ENCODE measurements at regions not wholly inside any gene's neighbourhood (a gene's known extent, or its start where the extent isn't known, plus 50 kb on each side); places are given as distances from the start of the nearest gene placed in this dataset.

DNA sequence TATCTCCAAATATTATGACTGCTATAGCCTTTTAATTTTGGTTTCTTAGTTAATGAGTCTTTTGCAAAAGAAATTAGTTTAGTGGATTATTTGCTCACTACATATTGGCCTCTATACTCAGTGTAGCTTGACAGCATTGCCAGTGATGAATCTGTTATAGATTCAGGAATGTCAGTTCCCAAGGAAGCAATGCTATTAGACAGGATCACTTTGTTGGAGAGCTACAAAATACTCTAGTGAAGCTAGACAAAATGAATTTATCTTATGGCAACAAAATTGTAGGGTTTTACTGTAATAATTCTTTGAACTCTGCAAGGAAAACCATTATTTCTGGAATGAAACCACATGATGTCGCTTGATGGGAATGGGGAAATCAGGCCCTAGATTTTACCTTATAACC, 543.3 kb downstream of the SQOR start:
- TF ChIP-seq, protein P1, sequence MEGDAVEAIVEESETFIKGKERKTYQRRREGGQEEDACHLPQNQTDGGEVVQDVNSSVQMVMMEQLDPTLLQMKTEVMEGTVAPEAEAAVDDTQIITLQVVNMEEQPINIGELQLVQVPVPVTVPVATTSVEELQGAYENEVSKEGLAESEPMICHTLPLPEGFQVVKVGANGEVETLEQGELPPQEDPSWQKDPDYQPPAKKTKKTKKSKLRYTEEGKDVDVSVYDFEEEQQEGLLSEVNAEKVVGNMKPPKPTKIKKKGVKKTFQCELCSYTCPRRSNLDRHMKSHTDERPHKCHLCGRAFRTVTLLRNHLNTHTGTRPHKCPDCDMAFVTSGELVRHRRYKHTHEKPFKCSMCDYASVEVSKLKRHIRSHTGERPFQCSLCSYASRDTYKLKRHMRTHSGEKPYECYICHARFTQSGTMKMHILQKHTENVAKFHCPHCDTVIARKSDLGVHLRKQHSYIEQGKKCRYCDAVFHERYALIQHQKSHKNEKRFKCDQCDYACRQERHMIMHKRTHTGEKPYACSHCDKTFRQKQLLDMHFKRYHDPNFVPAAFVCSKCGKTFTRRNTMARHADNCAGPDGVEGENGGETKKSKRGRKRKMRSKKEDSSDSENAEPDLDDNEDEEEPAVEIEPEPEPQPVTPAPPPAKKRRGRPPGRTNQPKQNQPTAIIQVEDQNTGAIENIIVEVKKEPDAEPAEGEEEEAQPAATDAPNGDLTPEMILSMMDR (IDR thresholded peaks at IDR 0.05; ENCODE audit: low read depth, low read length) = no peak
- TF ChIP-seq POLR2A (IDR thresholded peaks at IDR 0.05; ENCODE audit: extremely low read depth, insufficient read length) (no peak), MAX (IDR thresholded peaks at IDR 0.05; ENCODE audit: low read depth, low read length) (no peak), MYC (IDR thresholded peaks at IDR 0.05; ENCODE audit: low read depth, low read length) (no peak)
